ENCODE measurements at regions not wholly inside any gene's neighbourhood (a gene's known extent, or its start where the extent isn't known, plus 50 kb on each side); places are given as distances from the start of the nearest gene placed in this dataset.

DNA sequence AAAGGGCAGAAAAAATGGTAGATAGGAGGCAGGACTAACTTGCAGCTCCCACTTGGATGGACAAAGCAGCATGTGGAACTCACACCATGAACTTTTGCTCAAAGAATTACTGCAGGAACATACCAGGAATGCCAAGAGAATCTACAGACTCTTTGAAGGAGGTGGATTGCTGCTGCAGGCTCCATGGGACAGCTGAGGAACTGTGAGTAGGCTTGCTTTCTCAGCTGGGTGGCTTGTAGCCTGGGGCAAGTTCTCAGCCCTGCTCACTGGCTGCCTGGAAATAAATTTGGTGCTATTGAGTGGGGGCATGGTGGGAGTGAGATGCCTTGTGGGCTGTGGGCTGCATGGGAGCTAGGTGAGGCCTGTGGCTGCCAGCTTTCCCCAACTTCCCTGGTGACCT lies 574.5 kb downstream of the PRELID2 start:
- Histone ChIP-seq H3K36me3 (ENCODE audit: control insufficient read depth, insufficient read depth, low read length) (no peaks in the 10 kb centered on the region), H2AK9ac (replicated peaks; ENCODE audit: low read depth, low read length, poor library complexity) (no peak overlapping the region), H2BK15ac (ENCODE audit: low read depth, low read length) (no peak overlapping the region), H2BK5ac (ENCODE audit: low read depth, low read length, poor library complexity, severe bottlenecking) (no peak overlapping the region), H3K4me1 (ENCODE audit: control insufficient read depth, insufficient read depth, low read length) (no peaks in the 10 kb centered on the region), H4K20me1 (ENCODE audit: insufficient read depth, low read length) (no peaks in the 10 kb centered on the region), H3K4me3 (ENCODE audit: insufficient read depth, low read depth, low read length) (no peak overlapping the region), H3K9me1 (ENCODE audit: insufficient read depth, low read length) (no peaks in the 10 kb centered on the region), H4K91ac (ENCODE audit: insufficient read depth, low read depth, low read length) (no peak overlapping the region), H3K9me3 (ENCODE audit: control insufficient read depth, insufficient read depth, low read length) (peaks cover 2% of the 10 kb centered on the region; the same call in 1 of the 2 replicates), H3K9ac (ENCODE audit: low read depth, low read length) (no peak overlapping the region), H2BK20ac (ENCODE audit: low read depth, low read length) (no peak overlapping the region), H2AFZ (replicated peaks; ENCODE audit: low read length, poor library complexity) (no peak overlapping the region), H4K8ac (ENCODE audit: low read depth in 2 of 2, low read length in 2 of 2) (no peak overlapping the region), H3K56ac (ENCODE audit: extremely low read depth, insufficient read depth, low read length) (no peak overlapping the region), H4K5ac (ENCODE audit: low read depth, low read length) (no peak overlapping the region), H2AK5ac (ENCODE audit: low read depth, low read length) (no peak overlapping the region), H2BK120ac (ENCODE audit: low read depth, low read length) (no peak overlapping the region), H3K18ac (ENCODE audit: low read depth, low read length) (no peak overlapping the region), H3K4ac (ENCODE audit: low read depth, low read length) (no peak overlapping the region), H3K27ac (ENCODE audit: insufficient read depth, low read length) (no peak overlapping the region), H3K4me2 (ENCODE audit: low read depth, low read length) (no peak overlapping the region), H3K27me3 (ENCODE audit: control insufficient read depth, insufficient read depth, low read length) (no peaks in the 10 kb centered on the region), H3K23ac (ENCODE audit: low read depth, low read length) (no peak overlapping the region), H3K79me1 (ENCODE audit: low read depth in 1 of 2, low read length in 2 of 2) (no peaks in the 10 kb centered on the region), H3K14ac (replicated peaks; ENCODE audit: low read depth, low read length) (no peak overlapping the region)
- ATAC-seq (ENCODE audit: low read depth) = no peak
- POLR2A ChIA-PET (ENCODE audit: unreplicated experiment) = no interaction called here
- CTCF ChIA-PET = no interaction called here
- TF ChIP-seq CHD1 (IDR thresholded peaks at IDR 0.05; ENCODE audit: low read depth, low read length) (no peak), RCOR1 (IDR thresholded peaks at IDR 0.05; ENCODE audit: insufficient replicate concordance, low read length) (no peak), NFE2L2 (IDR thresholded peaks at IDR 0.05; ENCODE audit: low read depth, low read length) (no peak), SMC3 (IDR thresholded peaks at IDR 0.05; ENCODE audit: low read depth, low read length) (no peak), RAD21 (IDR thresholded peaks at IDR 0.05; ENCODE audit: low read length) (no peak), MXI1 (IDR thresholded peaks at IDR 0.05; ENCODE audit: borderline replicate concordance, low read depth, low read length) (no peak), RFX5 (IDR thresholded peaks at IDR 0.05; ENCODE audit: low read depth, low read length) (no peak), MAFK (IDR thresholded peaks at IDR 0.05; ENCODE audit: low read depth, low read length) (no peak), POLR2A (IDR thresholded peaks at IDR 0.05; ENCODE audit: low read depth, low read length) (no peak), BHLHE40 (IDR thresholded peaks at IDR 0.05; ENCODE audit: low read depth, low read length) (no peak)
- TF ChIP-seq, protein P1, sequence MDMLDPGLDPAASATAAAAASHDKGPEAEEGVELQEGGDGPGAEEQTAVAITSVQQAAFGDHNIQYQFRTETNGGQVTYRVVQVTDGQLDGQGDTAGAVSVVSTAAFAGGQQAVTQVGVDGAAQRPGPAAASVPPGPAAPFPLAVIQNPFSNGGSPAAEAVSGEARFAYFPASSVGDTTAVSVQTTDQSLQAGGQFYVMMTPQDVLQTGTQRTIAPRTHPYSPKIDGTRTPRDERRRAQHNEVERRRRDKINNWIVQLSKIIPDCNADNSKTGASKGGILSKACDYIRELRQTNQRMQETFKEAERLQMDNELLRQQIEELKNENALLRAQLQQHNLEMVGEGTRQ (IDR thresholded peaks at IDR 0.05; ENCODE audit: low read depth, low read length) = no peak
- TF ChIP-seq, protein P2, sequence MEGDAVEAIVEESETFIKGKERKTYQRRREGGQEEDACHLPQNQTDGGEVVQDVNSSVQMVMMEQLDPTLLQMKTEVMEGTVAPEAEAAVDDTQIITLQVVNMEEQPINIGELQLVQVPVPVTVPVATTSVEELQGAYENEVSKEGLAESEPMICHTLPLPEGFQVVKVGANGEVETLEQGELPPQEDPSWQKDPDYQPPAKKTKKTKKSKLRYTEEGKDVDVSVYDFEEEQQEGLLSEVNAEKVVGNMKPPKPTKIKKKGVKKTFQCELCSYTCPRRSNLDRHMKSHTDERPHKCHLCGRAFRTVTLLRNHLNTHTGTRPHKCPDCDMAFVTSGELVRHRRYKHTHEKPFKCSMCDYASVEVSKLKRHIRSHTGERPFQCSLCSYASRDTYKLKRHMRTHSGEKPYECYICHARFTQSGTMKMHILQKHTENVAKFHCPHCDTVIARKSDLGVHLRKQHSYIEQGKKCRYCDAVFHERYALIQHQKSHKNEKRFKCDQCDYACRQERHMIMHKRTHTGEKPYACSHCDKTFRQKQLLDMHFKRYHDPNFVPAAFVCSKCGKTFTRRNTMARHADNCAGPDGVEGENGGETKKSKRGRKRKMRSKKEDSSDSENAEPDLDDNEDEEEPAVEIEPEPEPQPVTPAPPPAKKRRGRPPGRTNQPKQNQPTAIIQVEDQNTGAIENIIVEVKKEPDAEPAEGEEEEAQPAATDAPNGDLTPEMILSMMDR (conservative IDR thresholded peaks at IDR 0.05; ENCODE audit: low read depth, low read length) = no peak
- TF ChIP-seq, protein P3, sequence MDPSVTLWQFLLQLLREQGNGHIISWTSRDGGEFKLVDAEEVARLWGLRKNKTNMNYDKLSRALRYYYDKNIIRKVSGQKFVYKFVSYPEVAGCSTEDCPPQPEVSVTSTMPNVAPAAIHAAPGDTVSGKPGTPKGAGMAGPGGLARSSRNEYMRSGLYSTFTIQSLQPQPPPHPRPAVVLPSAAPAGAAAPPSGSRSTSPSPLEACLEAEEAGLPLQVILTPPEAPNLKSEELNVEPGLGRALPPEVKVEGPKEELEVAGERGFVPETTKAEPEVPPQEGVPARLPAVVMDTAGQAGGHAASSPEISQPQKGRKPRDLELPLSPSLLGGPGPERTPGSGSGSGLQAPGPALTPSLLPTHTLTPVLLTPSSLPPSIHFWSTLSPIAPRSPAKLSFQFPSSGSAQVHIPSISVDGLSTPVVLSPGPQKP (IDR thresholded peaks at IDR 0.05; ENCODE audit: borderline replicate concordance, low read depth, low read length) = no peak
- intact Hi-C loops (cut with micrococcal nuclease) = no loop called here
- in situ Hi-C loops (cut with MboI; ENCODE audit: low sequenced_read_pairs) = no loop called here
- DNase-seq = no peak
- no TSS peak for BruUV-seq (replicated peaks)
- dilution Hi-C loops (cut with HindIII; ENCODE audit: low sequenced_read_pairs, unreplicated experiment) = no loop called here

Measured in IMR-90 (cell line).